GM19468 (cell line): ENCODE measurements at regions not wholly inside any gene's neighbourhood (a gene's known extent, or its start where the extent isn't known, plus 50 kb on each side); places are given as distances from the start of the nearest gene placed in this dataset.

Experiments used
- ATAC-seq: cut with Tn5 transposase; IDR thresholded peaks from one replicate; pipeline ENCODE4 v1.9.1; 2021; ENCODE audit warnings: mild to moderate bottlenecking, moderate library complexity, moderate number of reproducible peaks; ENCODE audit not compliant: unreplicated experiment; ENCODE audit errors: extremely low read depth

GRCh38 chr15:46855388-46855787 lies 861.9 kb upstream of the SEMA6D start:
- no peak for ATAC-seq

GRCh38 chr15:46856839-46857502 lies 860.3 kb upstream of the SEMA6D start:
- no peak for ATAC-seq

GRCh38 chr15:46858150-46858549 lies 859.2 kb upstream of the SEMA6D start:
- ATAC-seq: no peak

DNA sequence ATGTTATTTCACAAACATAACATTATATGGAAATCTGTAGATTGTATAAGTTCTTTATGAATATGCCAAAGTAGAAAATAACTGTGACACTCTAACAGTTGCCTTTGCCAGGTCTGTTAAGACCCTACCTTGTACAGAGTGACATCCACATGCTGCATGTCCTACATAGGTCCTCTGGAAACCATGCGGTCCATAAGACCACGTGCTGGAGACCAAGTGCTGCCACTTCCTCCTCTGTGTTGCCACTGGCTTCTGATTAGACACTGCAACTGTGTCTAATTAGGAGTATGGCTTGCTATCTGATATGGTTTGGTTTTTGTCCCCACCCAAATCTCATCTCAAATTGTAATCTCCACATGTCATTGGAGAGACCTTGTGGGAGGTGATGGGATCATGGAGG lies 855.5 kb upstream of the SEMA6D start:
- ATAC-seq: no peak

- no peak for ATAC-seq
Measured at GRCh38 chr15:46865155-46865554, 852.1 kb upstream of the SEMA6D start.

- no peak for ATAC-seq
Measured at GRCh38 chr15:46872286-46872980, 844.9 kb upstream of the SEMA6D start.

DNA sequence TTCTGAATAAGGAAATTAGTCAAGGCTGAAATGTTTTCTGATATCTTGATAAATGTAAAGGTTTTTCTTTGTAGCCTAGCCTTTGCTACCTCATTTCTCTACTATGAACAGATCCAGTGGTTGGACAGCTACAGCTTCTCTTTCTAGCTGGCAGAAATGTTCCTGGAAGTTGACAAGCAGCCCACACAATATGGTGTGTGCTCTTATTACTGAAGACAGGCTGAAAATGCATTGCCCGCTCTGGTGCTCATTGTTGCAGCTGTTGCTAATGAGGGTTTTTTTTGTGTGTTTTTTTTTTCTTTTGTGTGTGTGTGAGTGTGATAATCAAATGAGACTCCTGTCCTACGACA lies 844.3 kb upstream of the SEMA6D start:
- no peak for ATAC-seq

DNA sequence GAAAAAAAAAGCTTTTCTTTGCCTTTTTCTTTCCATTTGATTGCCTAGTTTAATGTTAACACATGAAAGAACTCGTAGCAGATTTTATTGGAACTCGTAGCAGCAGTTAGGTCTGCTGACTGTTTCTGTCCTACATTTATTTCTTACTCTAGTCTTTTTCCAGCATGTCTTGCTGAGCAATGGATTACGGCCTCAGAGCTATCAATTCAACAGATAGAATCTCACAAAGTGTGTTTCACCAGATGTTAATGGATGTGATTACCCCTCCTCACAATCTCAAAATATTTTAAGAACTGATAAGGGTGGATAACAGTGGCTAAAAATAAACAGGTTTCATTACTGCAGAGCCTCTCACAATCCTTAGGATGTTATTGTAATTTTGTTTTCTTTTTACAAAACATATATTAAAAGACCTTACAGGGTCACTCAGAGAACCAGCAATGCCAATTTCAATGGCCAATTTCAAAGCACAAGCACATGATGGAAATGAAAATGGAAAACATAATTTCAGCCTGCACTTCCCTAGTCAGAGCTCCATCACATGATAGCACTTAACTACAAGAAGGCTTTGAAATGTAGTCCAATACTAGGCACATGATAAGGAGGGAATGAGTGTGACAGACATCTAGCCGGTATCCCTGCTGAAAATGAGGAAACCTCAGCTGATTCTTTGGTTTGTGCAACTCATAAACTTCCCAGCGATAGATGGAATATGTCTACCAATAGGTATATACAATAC lies 838.1 kb upstream of the SEMA6D start:
- no peak for ATAC-seq

DNA sequence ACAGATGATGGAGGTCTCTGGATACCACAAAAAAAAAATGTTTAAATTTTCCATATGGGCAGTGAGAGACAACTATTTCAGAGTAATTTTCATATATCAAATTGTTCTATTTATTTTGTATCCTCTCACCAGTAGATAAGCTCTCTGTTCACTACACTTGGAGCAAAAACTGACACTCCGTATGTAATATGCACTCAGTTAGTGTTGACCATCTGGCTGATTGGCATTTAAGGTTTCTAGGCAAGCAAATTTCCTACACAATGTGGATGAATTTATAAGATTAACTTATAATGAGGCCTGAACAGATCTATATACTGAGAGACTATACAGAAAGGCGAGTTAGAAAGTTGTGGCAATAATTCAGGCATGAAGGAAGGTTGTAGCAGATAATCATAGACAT lies 836.5 kb upstream of the SEMA6D start:
- ATAC-seq: no peak

DNA sequence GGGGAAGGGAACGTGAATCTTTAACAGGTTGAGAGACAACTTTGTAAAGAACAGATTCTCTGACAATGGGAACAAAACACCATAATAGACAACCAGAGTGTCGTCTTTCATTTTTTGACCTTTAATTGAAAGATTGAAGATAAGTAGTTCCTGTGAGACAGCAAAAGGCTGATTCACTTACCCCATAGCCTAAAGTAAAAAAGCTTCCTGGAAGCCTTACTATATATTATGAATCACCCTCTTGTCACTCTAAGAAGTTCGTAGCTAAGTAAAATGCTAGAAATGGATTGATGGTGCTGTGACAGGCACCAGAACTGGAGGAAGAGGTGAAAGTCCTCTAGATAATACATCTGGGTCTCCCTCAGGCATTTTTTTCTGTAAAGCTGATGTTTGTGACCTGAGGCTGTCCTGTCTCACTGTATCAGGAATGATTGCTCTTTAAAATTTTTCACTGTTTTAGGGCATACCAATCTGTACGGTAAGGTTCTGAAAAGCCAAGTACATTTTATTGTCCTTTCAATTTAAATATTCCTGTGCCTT lies 824.6 kb upstream of the SEMA6D start:
- no peak for ATAC-seq

DNA sequence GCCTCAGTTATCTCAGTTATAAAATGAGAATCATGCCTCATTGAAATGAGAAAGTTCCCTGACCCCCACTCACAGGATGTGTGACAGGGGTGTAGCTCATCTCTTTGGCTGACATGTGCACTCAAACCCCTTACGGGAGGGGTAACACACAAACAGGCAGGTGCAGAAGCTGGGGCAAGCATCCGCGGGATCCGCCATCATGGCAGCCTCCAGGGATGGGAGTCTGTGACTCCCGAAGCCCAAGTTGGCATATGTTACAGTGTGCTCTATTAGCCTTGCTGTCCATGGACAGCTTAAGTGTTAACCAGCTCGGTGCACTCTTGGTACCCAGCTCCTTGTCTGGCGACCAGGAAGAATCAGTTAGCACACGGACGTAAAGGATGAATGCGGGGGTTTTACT lies 822.7 kb upstream of the SEMA6D start:
- ATAC-seq: no peak

DNA sequence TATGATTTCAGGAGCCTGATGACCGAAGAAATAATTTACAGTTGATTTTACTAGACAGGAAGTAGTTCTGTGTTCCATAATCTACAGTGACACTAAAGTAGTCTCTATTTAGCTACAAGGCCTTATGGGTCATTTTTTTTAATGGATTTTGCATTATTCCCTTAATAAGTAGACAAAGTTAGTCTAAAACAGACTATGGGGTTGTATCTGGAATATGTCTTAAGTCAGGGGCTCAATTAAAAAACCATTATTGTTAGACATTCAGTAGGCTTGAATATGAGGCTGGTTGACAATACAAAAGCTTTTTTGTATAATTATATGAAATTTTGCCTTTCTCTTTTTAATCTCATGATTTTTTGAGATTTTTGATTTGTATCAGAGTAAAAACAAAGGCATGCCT lies 820.0 kb upstream of the SEMA6D start:
- ATAC-seq: no peak

DNA sequence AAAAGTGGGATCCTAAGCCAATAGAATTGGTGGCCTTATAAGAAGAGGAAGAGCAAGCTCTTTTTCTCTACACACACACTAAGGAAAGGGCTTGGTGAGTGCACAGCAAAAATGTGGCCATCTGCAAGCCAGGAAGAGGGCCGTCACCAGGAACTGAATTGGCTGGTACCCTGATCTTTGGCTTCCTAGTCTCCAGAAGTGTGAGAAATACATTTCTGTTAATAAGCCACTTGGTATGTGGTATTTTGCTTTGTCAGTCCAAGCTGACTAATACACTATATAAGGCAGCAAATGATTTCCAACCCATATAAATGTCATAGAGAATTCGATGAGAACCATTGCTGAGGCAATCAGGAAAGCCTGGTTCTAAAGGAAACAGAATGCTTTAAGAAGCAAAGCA lies 816.3 kb upstream of the SEMA6D start:
- no peak for ATAC-seq

DNA sequence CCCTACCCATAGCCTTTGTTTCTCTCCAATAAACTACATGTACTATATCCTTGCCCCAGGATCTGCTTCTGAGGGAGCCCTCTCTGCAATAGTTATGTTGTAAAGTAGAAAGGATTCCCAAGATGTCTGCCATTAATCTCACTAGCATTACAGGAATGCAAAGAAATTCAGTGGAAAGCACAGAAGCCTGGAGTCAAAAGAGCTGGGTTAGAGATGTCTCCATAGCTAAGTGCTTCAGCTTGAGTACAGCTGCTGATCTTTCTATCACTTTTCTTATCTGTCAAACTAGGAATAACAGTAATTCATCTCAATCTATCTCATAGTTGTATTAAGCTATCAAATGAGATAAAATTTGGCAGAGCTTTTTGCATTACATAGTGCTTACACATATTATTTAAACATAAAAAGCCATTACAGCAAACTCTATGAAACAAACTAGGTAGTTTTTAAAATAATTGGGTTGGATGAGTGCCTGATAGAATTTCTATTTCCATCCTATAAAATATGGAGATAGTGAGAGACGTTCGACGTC lies 799.5 kb upstream of the SEMA6D start:
- no peak for ATAC-seq

DNA sequence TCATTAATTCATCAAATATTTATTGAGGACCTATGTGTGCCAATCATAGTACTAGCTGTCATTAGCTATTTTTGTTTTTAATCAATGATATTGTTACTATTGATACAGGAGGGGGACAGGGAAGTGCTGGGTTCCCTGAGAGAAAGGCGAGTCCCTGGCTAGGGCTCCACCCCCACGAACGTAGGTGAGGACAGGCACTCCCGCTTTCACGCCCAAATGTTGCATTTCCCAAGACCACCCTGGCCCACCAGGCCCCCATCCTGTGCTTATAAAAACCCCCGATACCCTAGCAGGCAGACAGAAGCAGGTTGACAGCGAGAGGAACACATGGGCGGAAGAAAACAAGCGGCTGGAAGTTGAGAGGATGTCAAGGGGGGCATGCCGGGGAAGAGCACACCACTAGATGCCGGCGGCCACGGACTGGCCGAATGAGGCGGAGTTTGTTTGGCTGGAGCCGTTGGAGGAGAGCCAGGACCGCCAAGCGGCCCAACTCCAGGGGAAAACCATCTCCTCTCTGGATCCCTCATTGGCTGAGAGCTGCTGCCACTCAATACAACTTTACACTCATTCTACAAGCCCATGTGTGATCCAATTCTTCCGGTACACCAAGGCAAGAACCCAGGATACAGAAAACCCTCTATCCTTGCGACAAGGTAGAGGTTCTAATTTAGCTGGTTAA lies 798.7 kb upstream of the SEMA6D start:
- ATAC-seq: no peak

GRCh38 chr15:46921891-46922290 lies 795.4 kb upstream of the SEMA6D start:
- no peak for ATAC-seq

DNA sequence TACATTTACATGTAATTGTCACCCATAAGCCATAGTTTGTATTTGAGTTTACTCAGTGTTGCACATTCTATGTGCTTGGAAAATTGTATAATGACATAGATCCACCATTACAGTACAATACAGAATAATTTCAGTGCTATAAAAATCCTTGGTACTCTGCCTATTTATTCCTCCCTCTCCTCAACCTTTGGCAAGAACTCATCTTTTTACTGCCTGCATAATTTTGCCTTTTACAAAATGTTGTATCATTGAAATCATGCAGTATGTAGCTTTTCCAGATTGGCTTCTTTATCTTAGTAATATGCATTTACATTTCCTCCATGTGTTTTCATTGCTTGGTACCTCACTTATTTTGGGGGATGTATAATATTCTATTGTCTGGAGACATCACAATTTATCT lies 786.9 kb upstream of the SEMA6D start:
- ATAC-seq: no peak

GRCh38 chr15:46933332-46933731 lies 784.0 kb upstream of the SEMA6D start:
- no peak for ATAC-seq

GRCh38 chr15:46934851-46935250 lies 782.5 kb upstream of the SEMA6D start:
- no peak for ATAC-seq

DNA sequence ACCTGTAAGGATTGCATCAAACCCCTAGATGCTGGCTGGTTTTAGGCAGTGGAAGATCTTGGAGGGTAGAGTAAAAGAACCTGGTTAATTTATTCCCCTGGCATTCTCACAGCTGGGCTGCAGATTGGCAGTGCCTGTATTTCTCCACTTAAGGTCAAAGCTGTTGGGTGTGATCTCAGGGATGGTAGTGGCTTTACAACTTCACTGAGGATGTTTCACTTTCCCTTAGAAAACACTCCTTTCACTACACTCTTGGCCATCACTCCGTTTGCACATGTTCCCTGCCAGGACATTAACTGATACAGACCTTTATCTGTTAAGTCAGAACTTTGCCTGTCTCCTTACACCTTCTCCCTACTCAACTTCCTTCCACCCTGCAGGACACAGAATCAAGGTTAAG lies 779.1 kb upstream of the SEMA6D start:
- ATAC-seq: no peak
